Transverse colon (tissue), 4 donors: ENCODE measurements at regions not wholly inside any gene's neighbourhood (a gene's known extent, or its start where the extent isn't known, plus 50 kb on each side); places are given as distances from the start of the nearest gene placed in this dataset.

Source experiments
- DNase-seq: peaks from one replicate; pipeline ENCODE4 v3.0.0-alpha.2; 2019
- H3K27ac ChIP-seq, 4 donors: fragments of 200-600 bp; sonication (generic); 2 replicates each; pipeline ENCODE4 v1.5.1; 2016 to 2018; ENCODE audit warnings: inconsistent platforms in 4 of 4
- H3K27me3 ChIP-seq: fragments of 200-600 bp; sonication (generic); 2 replicates; pipeline ENCODE4 v1.5.1; 2017; ENCODE audit warnings: inconsistent platforms
- H3K36me3 ChIP-seq, 4 donors: fragments of 200-600 bp; sonication (generic); 2 replicates each; pipeline ENCODE4 v1.5.1; 2017 to 2019; ENCODE audit warnings: inconsistent platforms in 4 of 4
- H3K4me1 ChIP-seq, 4 donors: fragments of 200-600 bp; sonication (generic); 2 replicates each; pipeline ENCODE4 v1.5.1; 2017 to 2020; ENCODE audit warnings: inconsistent platforms in 4 of 4
- H3K4me3 ChIP-seq, 4 donors: fragments of 200-600 bp; sonication (generic); 1 replicate in 1 of 4; 2 replicates in 3 of 4; pipeline versions ENCODE4 v1.5.1 to v1.6.1; 2017 to 2019; ENCODE audit warnings: inconsistent platforms in 4 of 4
- H3K9me3 ChIP-seq, 2 donors: fragments of 200-600 bp; sonication (generic); 2 replicates each; pipeline ENCODE4 v1.5.1; 2017 to 2019; ENCODE audit warnings: inconsistent platforms in 2 of 2
- EP300 ChIP-seq: sonication (generic); formaldehyde crosslinking; IDR thresholded peaks from one replicate; pipeline ENCODE4 v1.6.1; 2017; ENCODE audit warnings: antibody characterized with exemption, low read depth
- POLR2A ChIP-seq: fragments of 450-650 bp; IDR thresholded peaks from one replicate; pipeline ENCODE4 v1.6.1; 2016; ENCODE audit warnings: antibody characterized with exemption, mild to moderate bottlenecking, moderate library complexity
- POLR2AphosphoS5 ChIP-seq, 3 donors: sonication (generic); formaldehyde crosslinking; IDR thresholded peaks; one replicate each; pipeline ENCODE4 v1.6.1; 2016; ENCODE audit warnings: antibody characterized with exemption in 3 of 3
- WGBS, 2 donors: methylation state at CpG; one replicate each; pipeline ENCODE4 v1.1.5; 2018; ENCODE audit warnings: low coverage in 1 of 2; 5-methylcytosine and 5-hydroxymethylcytosine counted together
- in situ Hi-C, 4 donors: fragments of 200-750 bp; cut with MboI; loops; one replicate each; pipeline versions ENCODE4 v1.15.0 to v1.15.1; 2017; ENCODE audit warnings: low sequenced_read_pairs in 3 of 4, low pct_ligation_motif_present in 1 of 4, low pct_unique_long_range_greater_than_20kb in 1 of 4
- intact Hi-C: fragments of 100-400 bp; cut with DNase I; formaldehyde crosslinking; loops from one replicate; pipeline ENCODE4 v1.15.1; 2023; ENCODE audit warnings: low total_unique reads
- TF ChIP-seq, protein P1 (sequence below), 5 experiments: fragments of 200-600 bp in 3 of 5; fragments of 450-650 bp in 2 of 5; sonication (generic) in 3 of 5; IDR thresholded peaks; 1 replicate in 2 of 5; 2 replicates in 3 of 5; pipeline ENCODE4 v1.5.1; 2016 to 2017; ENCODE audit warnings: antibody characterized with exemption in 5 of 5, inconsistent platforms in 3 of 5, mild to moderate bottlenecking in 2 of 5, moderate library complexity in 1 of 5

DNA sequence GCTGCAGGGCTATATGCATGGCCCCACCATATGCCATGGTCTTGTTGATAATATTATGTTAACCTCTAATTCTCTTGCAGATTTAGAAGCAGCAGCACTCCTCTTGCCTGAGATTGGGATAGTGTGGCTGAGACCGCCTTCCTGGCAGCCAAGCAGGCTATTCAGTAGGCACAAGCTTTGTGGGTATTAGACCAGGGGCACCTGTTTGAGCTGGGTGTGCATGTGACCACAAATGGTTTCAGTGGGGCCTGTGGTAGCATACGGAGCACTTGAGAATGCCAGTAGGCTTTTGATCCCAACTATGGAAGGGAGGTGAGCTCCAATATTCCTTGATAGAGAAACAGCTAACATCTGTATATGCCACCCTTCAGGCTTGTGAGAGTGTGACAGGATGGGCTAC is 625.1 kb upstream of the NUDT12 start:
- WGBS, 2 donors: 90% methylated on average over 2 of the region's 2 CpGs; no CpG with 5 or more reads in 1 of the 2 donors
- no peaks in the 10 kb centered on the region for H3K36me3 ChIP-seq
- in situ Hi-C loops (loop anchor here in 1 of 4 donors (25.0 kb wide), 1 partner anchor 600 kb away; no protein-coding TSS in a partner anchor), intact Hi-C loops (loop anchor here (5.0 kb wide), 1 partner anchor 830 kb away; no protein-coding TSS in a partner anchor)
- H3K9me3 ChIP-seq: no peaks in the 10 kb centered on the region
- DNase-seq: no peak
- no peak for TF ChIP-seq POLR2AphosphoS5 (IDR thresholded peaks at IDR 0.05)
- no peak for TF ChIP-seq POLR2A
- TF ChIP-seq EP300: no peak
- TF ChIP-seq, protein P1, sequence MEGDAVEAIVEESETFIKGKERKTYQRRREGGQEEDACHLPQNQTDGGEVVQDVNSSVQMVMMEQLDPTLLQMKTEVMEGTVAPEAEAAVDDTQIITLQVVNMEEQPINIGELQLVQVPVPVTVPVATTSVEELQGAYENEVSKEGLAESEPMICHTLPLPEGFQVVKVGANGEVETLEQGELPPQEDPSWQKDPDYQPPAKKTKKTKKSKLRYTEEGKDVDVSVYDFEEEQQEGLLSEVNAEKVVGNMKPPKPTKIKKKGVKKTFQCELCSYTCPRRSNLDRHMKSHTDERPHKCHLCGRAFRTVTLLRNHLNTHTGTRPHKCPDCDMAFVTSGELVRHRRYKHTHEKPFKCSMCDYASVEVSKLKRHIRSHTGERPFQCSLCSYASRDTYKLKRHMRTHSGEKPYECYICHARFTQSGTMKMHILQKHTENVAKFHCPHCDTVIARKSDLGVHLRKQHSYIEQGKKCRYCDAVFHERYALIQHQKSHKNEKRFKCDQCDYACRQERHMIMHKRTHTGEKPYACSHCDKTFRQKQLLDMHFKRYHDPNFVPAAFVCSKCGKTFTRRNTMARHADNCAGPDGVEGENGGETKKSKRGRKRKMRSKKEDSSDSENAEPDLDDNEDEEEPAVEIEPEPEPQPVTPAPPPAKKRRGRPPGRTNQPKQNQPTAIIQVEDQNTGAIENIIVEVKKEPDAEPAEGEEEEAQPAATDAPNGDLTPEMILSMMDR (IDR thresholded peaks at IDR 0.05): no peak
- H3K27ac ChIP-seq: no peak overlapping the region
- no peaks in the 10 kb centered on the region for H3K4me1 ChIP-seq
- no peak overlapping the region for H3K4me3 ChIP-seq
- no peaks in the 10 kb centered on the region for H3K27me3 ChIP-seq

DNA sequence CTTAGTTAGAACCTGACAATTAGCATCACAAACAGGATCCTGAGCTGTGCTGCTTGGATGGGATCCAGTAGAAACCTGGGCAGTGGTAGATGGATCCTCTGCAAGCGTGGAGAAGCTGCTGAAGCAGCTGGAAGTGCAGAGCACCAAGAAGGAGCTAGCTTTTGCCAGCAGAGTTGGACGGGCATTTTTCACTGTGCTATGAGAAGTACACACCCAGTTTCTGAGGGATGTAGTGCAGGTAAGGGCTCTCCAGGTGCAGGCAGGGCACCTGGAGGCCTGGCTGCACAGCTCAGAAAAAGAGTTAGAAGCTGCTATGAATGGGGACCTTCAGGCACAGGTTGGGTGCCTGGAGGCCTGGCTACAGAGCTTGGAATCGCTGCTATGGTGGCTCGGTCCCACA is 623.9 kb upstream of the NUDT12 start:
- DNase-seq: no peak
- Histone ChIP-seq H3K9me3 (no peaks in the 10 kb centered on the region), H3K27ac (no peak overlapping the region), H3K27me3 (no peaks in the 10 kb centered on the region), H3K36me3 (no peaks in the 10 kb centered on the region), H3K4me1 (no peaks in the 10 kb centered on the region), H3K4me3 (no peak overlapping the region)
- in situ Hi-C loops: loop anchor here in 1 of 4 donors (25.0 kb wide), 1 partner anchor 599 kb away; no protein-coding TSS in a partner anchor
- intact Hi-C loops: loop anchor here (5.0 kb wide), 1 partner anchor 829 kb away; no protein-coding TSS in a partner anchor
- 82 to 100% methylated on average over 2 to 4 of the region's 4 CpGs for WGBS, 2 donors
- TF ChIP-seq EP300: no peak
- no peak for TF ChIP-seq POLR2AphosphoS5 (IDR thresholded peaks at IDR 0.05)
- TF ChIP-seq POLR2A: no peak
- TF ChIP-seq, protein P1 (IDR thresholded peaks at IDR 0.05): no peak

DNA sequence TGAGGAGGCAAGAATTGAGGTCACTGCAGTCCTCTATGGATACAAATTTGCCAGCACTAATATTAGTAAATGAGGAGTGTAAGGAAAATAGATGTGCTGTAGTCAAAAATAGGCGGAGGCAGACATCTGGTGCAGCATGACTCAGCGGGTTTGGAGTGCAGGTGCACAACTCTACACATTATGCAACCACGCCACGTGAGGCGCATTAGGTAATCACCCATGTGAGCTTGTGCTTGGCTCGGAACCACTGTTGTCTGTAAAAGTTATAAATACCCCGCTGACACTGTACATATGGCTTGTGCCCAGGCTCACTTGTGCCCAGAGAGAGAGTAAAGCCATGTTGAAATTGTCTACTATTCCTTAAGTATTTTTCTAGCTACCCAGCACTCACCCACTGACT is 623.5 kb upstream of the NUDT12 start:
- H3K9me3 ChIP-seq: no peaks in the 10 kb centered on the region
- no peak overlapping the region for H3K27ac ChIP-seq
- no peak overlapping the region for H3K4me3 ChIP-seq
- H3K4me1 ChIP-seq: no peaks in the 10 kb centered on the region
- intact Hi-C loops (loop anchor here (5.0 kb wide), 1 partner anchor 829 kb away; no protein-coding TSS in a partner anchor), in situ Hi-C loops (loop anchor here in 1 of 4 donors (25.0 kb wide), 1 partner anchor 599 kb away; no protein-coding TSS in a partner anchor)
- H3K36me3 ChIP-seq: no peaks in the 10 kb centered on the region
- TF ChIP-seq, protein P1 (IDR thresholded peaks at IDR 0.05): no peak
- TF ChIP-seq POLR2A (no peak), POLR2AphosphoS5 (IDR thresholded peaks at IDR 0.05) (no peak), EP300 (no peak)
- no peak for DNase-seq
- no peaks in the 10 kb centered on the region for H3K27me3 ChIP-seq
- WGBS, 2 donors: 89 to 91% methylated on average over 6 to 7 of the region's 7 CpGs

DNA sequence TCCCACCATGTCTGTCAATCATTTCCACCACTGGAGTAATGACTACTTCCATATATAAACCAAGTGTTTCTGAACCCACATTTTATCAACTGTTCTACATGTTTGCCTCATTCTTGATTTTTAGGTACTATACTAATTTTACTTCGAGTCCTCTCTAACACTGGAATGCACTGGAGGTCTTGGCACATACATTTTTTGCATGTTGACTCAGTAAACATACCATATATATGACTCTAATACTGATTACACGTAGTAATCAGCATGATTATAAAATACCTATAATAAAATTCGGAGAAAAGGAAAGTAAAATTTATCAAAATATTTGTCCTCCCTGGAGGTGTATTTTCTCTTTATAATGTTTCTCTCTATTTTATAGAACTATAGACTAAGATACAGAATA is 621.7 kb upstream of the NUDT12 start:
- intact Hi-C loops (no loop called here), in situ Hi-C loops (loop anchor here in 1 of 4 donors (25.0 kb wide), 1 partner anchor 597 kb away; no protein-coding TSS in a partner anchor)
- WGBS, 2 donors: 42 to 45% methylated on average over 3 of the region's 3 CpGs
- Histone ChIP-seq H3K27me3 (no peaks in the 10 kb centered on the region), H3K4me3 (no peak overlapping the region), H3K4me1 (no peaks in the 10 kb centered on the region), H3K36me3 (no peaks in the 10 kb centered on the region), H3K9me3 (peaks cover 9 to 11% of the 10 kb centered on the region in 2 donors), H3K27ac (no peak overlapping the region)
- no peak for TF ChIP-seq POLR2AphosphoS5 (IDR thresholded peaks at IDR 0.05)
- TF ChIP-seq, protein P1 (IDR thresholded peaks at IDR 0.05): no peak
- no peak for TF ChIP-seq EP300
- no peak for TF ChIP-seq POLR2A
- DNase-seq: no peak
